ENCODE measurements at regions not wholly inside any gene's neighbourhood (a gene's known extent, or its start where the extent isn't known, plus 50 kb on each side); places are given as distances from the start of the nearest gene placed in this dataset.

- no peak for TF ChIP-seq CTCF (IDR thresholded peaks at IDR 0.05 in 8 of 11, conservative IDR thresholded peaks at IDR 0.05 in 3 of 11)
- TF ChIP-seq POLR2AphosphoS5 (IDR thresholded peaks at IDR 0.05): no peak
- TF ChIP-seq POLR2A (IDR thresholded peaks at IDR 0.05): no peak
Observed at GRCh38 chr10:130387936-130388580, 251.9 kb downstream of the GLRX3 start.
